RWPE2 (cell line): ENCODE measurements at regions not wholly inside any gene's neighbourhood (a gene's known extent, or its start where the extent isn't known, plus 50 kb on each side); places are given as distances from the start of the nearest gene placed in this dataset.
"Not testable (repeated sequence)": the region's sequence is repeated elsewhere in the genome, so short reads cannot be mapped to it uniquely, and the experiment has no call there.

ENCODE experiments used
- ATAC-seq: fragments of 200-7000 bp; cut with Tn5 transposase; 3 replicates; pipeline ENCODE4 v1.9.1; 2021; ENCODE audit warnings: low read depth
- DNase-seq: peaks from one replicate; pipeline ENCODE4 v3.0.0-alpha.2; 2020; ENCODE audit warnings: low spot score
- H3K27ac ChIP-seq: fragments of 450-650 bp; 2 replicates; pipeline ENCODE4 v1.5.1; 2017; ENCODE audit warnings: mild to moderate bottlenecking; ENCODE audit not compliant: poor library complexity, severe bottlenecking
- H3K27me3 ChIP-seq: fragments of 250-450 bp; sonication (Bioruptor Pico); 2 replicates; pipeline ENCODE4 v1.5.1; 2021; ENCODE audit warnings: mild to moderate bottlenecking, moderate library complexity; ENCODE audit not compliant: insufficient read depth, poor library complexity, severe bottlenecking
- H3K36me3 ChIP-seq: fragments of 250-450 bp; sonication (Bioruptor Pico); 2 replicates; pipeline ENCODE4 v1.5.1; 2020; ENCODE audit warnings: low read depth, mild to moderate bottlenecking, moderate library complexity
- H3K4me1 ChIP-seq: fragments of 250-450 bp; sonication (Bioruptor Pico); 2 replicates; pipeline ENCODE4 v1.5.1; 2021; ENCODE audit warnings: mild to moderate bottlenecking, moderate library complexity; ENCODE audit not compliant: insufficient read depth, poor library complexity, severe bottlenecking
- H3K4me3 ChIP-seq: fragments of 250-450 bp; sonication (Bioruptor Pico); 2 replicates; pipeline ENCODE4 v1.5.1; 2021; ENCODE audit warnings: mild to moderate bottlenecking, moderate library complexity; ENCODE audit not compliant: severe bottlenecking
- H3K9me3 ChIP-seq: fragments of 250-450 bp; sonication (Bioruptor Pico); 2 replicates; pipeline ENCODE4 v1.5.1; 2021; ENCODE audit warnings: mild to moderate bottlenecking, moderate library complexity; ENCODE audit not compliant: severe bottlenecking
- TF ChIP-seq, protein P1 (sequence below): fragments of 450-650 bp; IDR thresholded peaks from one replicate; pipeline ENCODE4 v1.5.1; 2017; ENCODE audit warnings: mild to moderate bottlenecking, moderate library complexity; ENCODE audit not compliant: poor library complexity, severe bottlenecking

DNA sequence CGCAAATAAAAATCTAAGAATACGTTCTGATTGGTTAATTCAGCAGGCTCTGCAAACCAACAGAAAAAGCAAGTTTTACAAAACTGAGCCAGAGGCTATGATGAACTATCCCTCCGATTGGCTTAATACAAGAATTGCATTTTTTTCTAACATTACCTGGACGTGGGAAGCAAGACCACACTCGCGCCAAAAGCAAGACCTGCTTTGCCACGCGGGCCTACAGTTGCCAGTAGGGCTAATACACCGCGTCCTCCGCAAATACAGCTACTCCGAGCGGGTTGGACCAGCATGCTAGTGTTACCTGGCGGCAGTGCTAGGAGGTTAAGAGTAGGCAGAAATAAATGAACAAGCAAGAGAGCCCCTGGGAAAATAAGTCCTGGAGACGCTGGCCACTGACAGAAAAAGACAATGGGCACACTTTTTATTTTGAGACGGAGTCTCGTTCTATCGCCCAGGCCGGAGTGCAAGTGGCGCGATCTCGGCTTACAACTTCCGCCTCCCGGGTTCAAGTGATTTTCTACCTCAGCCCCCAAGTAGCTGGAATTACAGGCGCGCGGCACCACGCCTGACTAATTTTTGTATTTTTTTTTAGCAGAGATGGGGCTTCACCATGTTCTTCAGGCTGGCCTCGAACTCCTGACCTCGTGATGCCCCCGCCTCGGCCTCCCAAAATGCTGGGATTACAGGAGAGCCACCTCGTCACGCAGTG, 131.9 kb upstream of the BTN3A2 start:
- no peaks in the 10 kb centered on the region for H3K27me3 ChIP-seq
- ATAC-seq (peak; percentile 52), DNase-seq (peak; percentile 82)
- H3K27ac ChIP-seq, result peak overlapping the region; percentile 94
- TF ChIP-seq, protein P1, sequence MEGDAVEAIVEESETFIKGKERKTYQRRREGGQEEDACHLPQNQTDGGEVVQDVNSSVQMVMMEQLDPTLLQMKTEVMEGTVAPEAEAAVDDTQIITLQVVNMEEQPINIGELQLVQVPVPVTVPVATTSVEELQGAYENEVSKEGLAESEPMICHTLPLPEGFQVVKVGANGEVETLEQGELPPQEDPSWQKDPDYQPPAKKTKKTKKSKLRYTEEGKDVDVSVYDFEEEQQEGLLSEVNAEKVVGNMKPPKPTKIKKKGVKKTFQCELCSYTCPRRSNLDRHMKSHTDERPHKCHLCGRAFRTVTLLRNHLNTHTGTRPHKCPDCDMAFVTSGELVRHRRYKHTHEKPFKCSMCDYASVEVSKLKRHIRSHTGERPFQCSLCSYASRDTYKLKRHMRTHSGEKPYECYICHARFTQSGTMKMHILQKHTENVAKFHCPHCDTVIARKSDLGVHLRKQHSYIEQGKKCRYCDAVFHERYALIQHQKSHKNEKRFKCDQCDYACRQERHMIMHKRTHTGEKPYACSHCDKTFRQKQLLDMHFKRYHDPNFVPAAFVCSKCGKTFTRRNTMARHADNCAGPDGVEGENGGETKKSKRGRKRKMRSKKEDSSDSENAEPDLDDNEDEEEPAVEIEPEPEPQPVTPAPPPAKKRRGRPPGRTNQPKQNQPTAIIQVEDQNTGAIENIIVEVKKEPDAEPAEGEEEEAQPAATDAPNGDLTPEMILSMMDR, result no peak
- H3K4me3 ChIP-seq, result peak overlapping the region; percentile 39
- peaks cover 20% of the 10 kb centered on the region for H3K4me1 ChIP-seq
- H3K9me3 ChIP-seq, result no peaks in the 10 kb centered on the region
- H3K36me3 ChIP-seq, result no peaks in the 10 kb centered on the region

DNA sequence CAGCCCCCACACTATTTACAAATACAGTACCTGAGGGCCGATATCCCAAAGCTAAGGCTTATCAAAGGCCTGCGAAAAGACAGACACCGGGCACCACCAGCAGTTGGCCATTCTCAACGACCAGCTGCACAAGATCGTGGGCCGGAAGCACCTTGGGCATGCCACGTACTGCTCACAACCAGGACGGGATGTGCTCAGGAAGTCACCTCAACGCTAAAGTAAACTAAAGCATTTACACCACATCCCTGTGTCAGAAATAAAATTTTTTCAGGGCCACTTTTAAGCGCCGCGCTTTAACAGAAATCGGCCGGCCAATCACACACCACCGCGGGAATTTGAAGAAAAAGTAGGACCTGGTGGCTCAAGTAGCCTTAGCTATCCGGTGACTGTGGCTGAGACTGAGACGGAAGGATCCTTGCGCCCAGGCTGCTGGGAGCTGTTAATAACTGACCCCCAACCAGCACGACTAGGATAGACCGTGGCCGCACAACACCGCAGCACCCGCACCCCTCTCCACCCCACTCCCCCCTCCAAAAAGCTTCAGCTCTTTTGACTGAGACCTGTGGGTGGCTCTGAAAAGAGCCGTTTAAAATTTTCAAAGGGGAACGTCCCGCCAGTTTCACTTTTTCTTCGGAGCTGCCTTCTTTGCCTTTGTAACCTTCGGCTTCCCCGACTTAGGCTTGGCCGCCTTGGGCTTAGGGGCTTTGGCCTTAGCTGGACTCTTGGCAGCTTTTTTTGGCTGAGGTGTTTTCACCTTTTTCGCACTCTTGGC, 131.2 kb upstream of the BTN3A2 start:
- no peaks in the 10 kb centered on the region for H3K27me3 ChIP-seq
- peak overlapping the region; percentile 94 for H3K27ac ChIP-seq
- no peaks in the 10 kb centered on the region for H3K36me3 ChIP-seq
- TF ChIP-seq, protein P1, result no peak
- peak; percentile 76 for DNase-seq
- peaks cover 20% of the 10 kb centered on the region for H3K4me1 ChIP-seq
- H3K4me3 ChIP-seq, result peak overlapping the region; percentile 39
- peak; percentile 58 for ATAC-seq
- no peaks in the 10 kb centered on the region for H3K9me3 ChIP-seq

DNA sequence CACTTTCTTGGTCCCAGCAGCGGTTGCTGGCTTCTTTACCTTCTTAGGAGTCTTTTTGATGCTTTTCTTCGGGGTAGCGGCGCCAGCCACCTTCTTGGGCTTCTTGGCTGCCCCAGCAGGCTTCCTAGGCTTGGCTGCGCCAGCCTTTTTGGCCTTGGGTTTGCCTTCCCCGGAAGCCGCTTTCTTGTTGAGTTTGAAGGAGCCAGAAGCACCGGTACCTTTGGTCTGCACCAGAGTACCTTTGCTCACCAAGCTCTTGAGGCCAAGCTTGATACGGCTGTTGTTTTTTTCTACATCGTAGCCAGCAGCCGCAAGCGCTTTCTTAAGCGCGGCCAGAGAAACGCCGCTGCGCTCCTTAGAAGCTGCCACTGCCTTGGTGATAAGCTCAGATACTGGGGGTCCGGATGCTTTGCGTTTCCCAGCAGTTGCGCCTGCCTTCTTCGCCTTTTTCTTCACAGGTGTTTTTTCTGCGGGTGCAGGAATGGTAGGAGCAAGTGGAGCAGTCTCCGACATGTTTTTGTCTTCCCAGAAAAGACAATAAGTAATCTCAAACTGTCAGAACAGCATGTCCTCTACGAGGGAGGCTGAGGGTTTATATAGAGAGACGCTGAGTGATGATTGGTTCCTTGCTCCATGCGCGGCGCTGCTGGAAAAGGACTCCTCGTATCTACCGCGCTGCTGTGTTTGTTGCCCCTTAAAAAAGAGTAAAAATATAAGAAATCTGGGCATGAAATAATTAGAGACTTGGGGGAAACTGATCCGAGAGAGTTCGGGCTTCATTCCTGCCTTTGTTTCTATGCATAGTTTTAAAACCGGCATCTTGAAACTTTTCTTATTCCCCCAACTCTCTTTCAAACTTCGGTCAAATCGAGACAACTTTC, 130.3 kb upstream of the BTN3A2 start:
- no peaks in the 10 kb centered on the region for H3K27me3 ChIP-seq
- H3K36me3 ChIP-seq, result no peaks in the 10 kb centered on the region
- H3K4me1 ChIP-seq, result peaks cover 20% of the 10 kb centered on the region
- no peak for DNase-seq
- H3K27ac ChIP-seq, result peak overlapping the region; percentile 94
- no peaks in the 10 kb centered on the region for H3K9me3 ChIP-seq
- TF ChIP-seq, protein P1, result no peak
- peak overlapping the region; percentile 39 for H3K4me3 ChIP-seq
- ATAC-seq, result peak; percentile 56

DNA sequence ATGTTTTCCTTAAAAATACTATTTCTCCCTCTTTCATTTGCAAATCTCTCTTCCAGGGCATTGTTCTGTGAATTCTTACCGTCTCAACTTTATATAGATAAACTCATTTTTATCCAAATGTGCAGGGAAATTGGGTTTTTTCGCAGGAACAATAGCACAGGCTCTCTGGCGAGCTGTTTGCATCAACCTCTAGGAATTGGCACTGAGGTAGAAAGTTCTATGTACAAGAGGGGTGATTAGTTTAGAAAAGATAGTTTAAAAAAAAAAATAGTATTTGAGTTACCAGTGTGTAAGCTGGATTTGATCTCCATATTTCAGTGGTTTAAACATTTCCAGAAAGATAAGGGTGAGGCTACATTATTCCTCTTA, 129.7 kb upstream of the BTN3A2 start:
- Histone ChIP-seq H3K36me3 (no peaks in the 10 kb centered on the region), H3K27ac (peak overlapping the region; percentile 94), H3K4me1 (peaks cover 19% of the 10 kb centered on the region), H3K9me3 (no peaks in the 10 kb centered on the region), H3K4me3 (peak overlapping the region; percentile 39), H3K27me3 (no peaks in the 10 kb centered on the region)
- DNase-seq, result no peak
- TF ChIP-seq, protein P1, result no peak
- ATAC-seq, result no peak

DNA sequence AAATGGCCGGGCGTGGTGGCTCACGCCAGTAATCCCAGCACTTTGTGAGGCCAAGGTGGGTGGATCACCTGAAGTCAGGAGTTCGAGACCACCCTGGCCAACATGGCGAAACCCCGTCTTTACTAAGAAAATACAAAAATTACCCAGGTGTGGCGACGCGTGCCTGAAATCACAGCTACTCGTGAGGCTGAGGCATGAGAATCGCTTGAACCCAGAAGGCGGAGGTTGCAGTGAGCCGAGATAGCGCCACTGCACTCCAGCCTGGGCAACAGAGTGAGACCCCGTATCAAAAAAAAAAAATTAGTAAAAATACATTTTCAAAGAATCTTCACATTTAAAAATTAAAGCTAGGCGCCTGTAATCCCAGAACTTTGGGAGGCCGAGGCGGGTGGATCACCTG, 125.6 kb upstream of the BTN3A2 start:
- DNase-seq, H3K4me3 ChIP-seq, H3K36me3 ChIP-seq, H3K9me3 ChIP-seq, ATAC-seq, H3K27me3 ChIP-seq: not testable (repeated sequence)
- peaks cover 18% of the 10 kb centered on the region for H3K4me1 ChIP-seq
- H3K27ac ChIP-seq, result peak overlapping the region; percentile 69
